Vagina (tissue), 2 donors: ENCODE measurements at regions not wholly inside any gene's neighbourhood (a gene's known extent, or its start where the extent isn't known, plus 50 kb on each side); places are given as distances from the start of the nearest gene placed in this dataset.

ENCODE experiments used
- CTCF ChIP-seq, 3 experiments: fragments of 450-650 bp in 2 of 3; fragments of 200-600 bp in 1 of 3; sonication (generic) in 1 of 3; IDR thresholded peaks; one replicate each; pipeline ENCODE4 v1.5.1; 2017 to 2019; ENCODE audit warnings: antibody characterized with exemption in 3 of 3, mild to moderate bottlenecking in 2 of 3, moderate library complexity in 2 of 3
- POLR2A ChIP-seq, 2 donors: fragments of 450-650 bp; IDR thresholded peaks; one replicate each; pipeline ENCODE4 v1.6.1; 2017; ENCODE audit warnings: antibody characterized with exemption in 2 of 2, mild to moderate bottlenecking in 2 of 2, moderate library complexity in 2 of 2

DNA sequence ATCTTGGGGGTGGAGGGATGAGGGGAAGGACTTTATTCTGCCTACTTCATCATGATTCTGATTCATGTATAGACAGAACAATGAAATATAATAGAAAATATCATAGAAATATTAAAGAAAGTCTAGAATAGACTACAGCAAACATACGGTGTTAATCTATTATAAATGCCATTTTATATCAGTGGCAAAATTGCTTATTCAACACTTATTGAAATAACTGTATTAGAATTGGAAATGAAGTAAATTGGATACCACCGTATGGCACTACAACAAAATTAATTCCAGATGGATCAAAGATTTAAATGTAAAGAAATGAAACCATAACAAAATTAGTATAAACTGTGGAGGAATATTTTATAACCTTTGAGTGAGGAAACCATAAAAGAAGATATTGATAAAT lies 213.3 kb upstream of the CTAGE1 start:
- no peak for TF ChIP-seq CTCF (IDR thresholded peaks at IDR 0.05)
- TF ChIP-seq POLR2A (IDR thresholded peaks at IDR 0.05) = no peak
